K562 (cell line): ENCODE measurements at regions not wholly inside any gene's neighbourhood (a gene's known extent, or its start where the extent isn't known, plus 50 kb on each side); places are given as distances from the start of the nearest gene placed in this dataset.

Source experiments
- ARHGAP35 ChIP-seq: fragments of 450-650 bp; IDR thresholded peaks from 2 replicates; pipeline ENCODE4 v1.6.1; 2018; ENCODE audit not compliant: partially characterized antibody
- CCAR2 ChIP-seq: fragments of 200-400 bp; formaldehyde crosslinking; IDR thresholded peaks from 2 replicates; pipeline ENCODE4 v1.6.1; 2017; ENCODE audit warnings: mild to moderate bottlenecking, low read depth, low read length
- DMBX1 ChIP-seq: fragments of 250-450 bp; sonication (Bioruptor Pico); IDR thresholded peaks from 2 replicates; pipeline ENCODE4 v1.8.0; 2022; ENCODE audit warnings: inconsistent platforms, mild to moderate bottlenecking, moderate library complexity, borderline replicate concordance
- DNMT1 ChIP-seq: fragments of 450-650 bp; IDR thresholded peaks from 2 replicates; pipeline ENCODE4 v1.6.1; 2016; ENCODE audit warnings: antibody characterized with exemption, mild to moderate bottlenecking
- HNRNPL ChIP-seq: fragments of 200-400 bp; formaldehyde crosslinking; IDR thresholded peaks from 2 replicates; pipeline ENCODE4 v1.6.1; 2017; ENCODE audit warnings: low read depth, mild to moderate bottlenecking, low read length
- JUNB ChIP-seq: fragments of 450-650 bp; formaldehyde crosslinking; conservative IDR thresholded peaks from 2 replicates; pipeline ENCODE4 v1.4.0; 2020; ENCODE audit warnings: mild to moderate bottlenecking
- MITF ChIP-seq: IDR thresholded peaks from 2 replicates; pipeline ENCODE4 v1.6.1; 2014; ENCODE audit warnings: antibody characterized with exemption
- MXI1 ChIP-seq: IDR thresholded peaks from 2 replicates; pipeline ENCODE4 v1.6.1; 2011; ENCODE audit warnings: low read depth, mild to moderate bottlenecking, improper control_type of control experiment, low read length
- PHF21A ChIP-seq: fragments of 450-650 bp; IDR thresholded peaks from 2 replicates; pipeline ENCODE4 v1.6.1; 2017; ENCODE audit warnings: low read depth, borderline replicate concordance
- POLR2H ChIP-seq: IDR thresholded peaks from 2 replicates; pipeline ENCODE4 v1.6.1; 2016; ENCODE audit warnings: missing genetic modification characterization, low read depth, mild to moderate bottlenecking, control low read depth, missing compliant biosample characterization, moderate library complexity
- POU5F1 ChIP-seq: fragments of 150-350 bp; IDR thresholded peaks from 2 replicates; pipeline ENCODE4 v1.6.1; 2014; ENCODE audit warnings: borderline replicate concordance, low read length, low read depth, mild to moderate bottlenecking; ENCODE audit not compliant: partially characterized antibody
- PTRF ChIP-seq: fragments of 450-650 bp; IDR thresholded peaks from 2 replicates; pipeline ENCODE4 v1.6.1; 2016; ENCODE audit warnings: mild to moderate bottlenecking, missing genetic modification characterization, missing compliant biosample characterization
- PTTG1 ChIP-seq: fragments of 450-650 bp; IDR thresholded peaks from 2 replicates; pipeline ENCODE4 v1.6.1; 2016; ENCODE audit warnings: low read depth, mild to moderate bottlenecking, missing genetic modification characterization, missing compliant biosample characterization
- SIN3B ChIP-seq: fragments of 450-650 bp; IDR thresholded peaks from 2 replicates; pipeline ENCODE4 v1.6.1; 2017; ENCODE audit warnings: low read depth, mild to moderate bottlenecking, moderate library complexity
- SMAD2 ChIP-seq: fragments of 150-350 bp; IDR thresholded peaks from 2 replicates; pipeline ENCODE4 v1.6.1; 2014; ENCODE audit warnings: low read depth, mild to moderate bottlenecking, low read length
- SNRNP70 ChIP-seq: fragments of 200-400 bp; formaldehyde crosslinking; optimal IDR thresholded peaks from 2 replicates; pipeline ENCODE3; 2017; ENCODE audit warnings: low read depth, low read length
- SRSF3 ChIP-seq: fragments of 200-400 bp; formaldehyde crosslinking; IDR thresholded peaks from 2 replicates; pipeline ENCODE4 v1.6.1; 2016; ENCODE audit warnings: mild to moderate bottlenecking, low read length, moderate library complexity; ENCODE audit not compliant: insufficient read depth
- SRSF7 ChIP-seq: fragments of 200-400 bp; formaldehyde crosslinking; optimal IDR thresholded peaks from 2 replicates; pipeline ENCODE3; 2017; ENCODE audit warnings: mild to moderate bottlenecking, low read depth, low read length
- SUPT5H ChIP-seq: fragments of 450-650 bp; IDR thresholded peaks from 2 replicates; pipeline ENCODE4 v1.6.1; 2016
- TBL1XR1 ChIP-seq, 2 experiments: IDR thresholded peaks; 2 replicates each; pipeline ENCODE4 v1.6.1; 2012; ENCODE audit warnings: improper control_type of control experiment in 2 of 2, low read length in 2 of 2, mild to moderate bottlenecking in 1 of 2
- TCF15 ChIP-seq: fragments of 250-450 bp; sonication (Bioruptor Pico); IDR thresholded peaks from 2 replicates; pipeline ENCODE4 v1.8.0; 2022; ENCODE audit warnings: moderate library complexity, mild to moderate bottlenecking, inconsistent platforms
- TSC22D4 ChIP-seq: fragments of 450-650 bp; IDR thresholded peaks from 2 replicates; pipeline ENCODE4 v1.6.1; 2016; ENCODE audit warnings: missing genetic modification characterization, missing biosample characterization, control low read depth
- ZBTB33 ChIP-seq: sonication (generic); formaldehyde crosslinking; IDR thresholded peaks from 2 replicates; pipeline ENCODE4 v1.8.1; 2023; ENCODE audit warnings: mild to moderate bottlenecking, missing genetic modification reagents
- ZBTB5 ChIP-seq: fragments of 450-650 bp; IDR thresholded peaks from 2 replicates; pipeline ENCODE4 v1.6.1; 2017; ENCODE audit warnings: antibody characterized with exemption
- ZEB2 ChIP-seq: fragments of 450-650 bp; IDR thresholded peaks from 2 replicates; pipeline ENCODE4 v1.6.1; 2016
- ZNF695 ChIP-seq: fragments of 450-650 bp; formaldehyde crosslinking; IDR thresholded peaks from 2 replicates; pipeline ENCODE4 v1.4.0; 2020; ENCODE audit warnings: mild to moderate bottlenecking, moderate library complexity
- ZNF785 ChIP-seq: fragments of 250-450 bp; sonication (Bioruptor Pico); IDR thresholded peaks from 2 replicates; pipeline ENCODE4 v1.4.0; 2020; ENCODE audit warnings: mild to moderate bottlenecking

- TF ChIP-seq JUNB (CRISPR knock-in tag) = no peak
- no peak for TF ChIP-seq PHF21A
- TF ChIP-seq PTTG1 = peak; percentile 54; the same call in 1 of the 2 replicates
- TF ChIP-seq TCF15 = 0 out of 2 replicates have a peak, but pooled peaks have one; percentile 42
- no peak for TF ChIP-seq SIN3B
- TF ChIP-seq MXI1 = no peak
- no peak for TF ChIP-seq HNRNPL
- TF ChIP-seq TSC22D4 (tag) = no peak
- 0 out of 2 replicates have a peak, but pooled peaks have one; percentile 17 for TF ChIP-seq ZBTB33 (CRISPR knock-in tag)
- TF ChIP-seq TBL1XR1 (IDR thresholded peaks at IDR 0.05; ENCODE audit: low read length in 2 of 2) = peak in 1 of 2 experiments; percentile 47; a peak in 1 of 4 replicates
- no peak for TF ChIP-seq SMAD2
- no peak for TF ChIP-seq DMBX1 (CRISPR knock-in tag)
- TF ChIP-seq MITF = no peak
- no peak for TF ChIP-seq DNMT1
- TF ChIP-seq ARHGAP35 = no peak
- no peak for TF ChIP-seq PTRF (tag)
- TF ChIP-seq SNRNP70 = no peak
- no peak for TF ChIP-seq SRSF3
- no peak for TF ChIP-seq ZBTB5
- TF ChIP-seq ZNF785 (CRISPR knock-in tag) = no peak
- TF ChIP-seq ZNF695 (CRISPR knock-in tag) = no peak
- no peak for TF ChIP-seq POU5F1
- TF ChIP-seq CCAR2 = no peak
- TF ChIP-seq SRSF7 = no peak
- no peak for TF ChIP-seq POLR2H (tag)
- TF ChIP-seq SUPT5H = no peak
- peak; percentile 24; the same call in 1 of the 2 replicates for TF ChIP-seq ZEB2
Measured at GRCh38 chr2:55118643-55119083, 68.4 kb upstream of the RTN4 start (continued).
